Loucy (cell line): ENCODE measurements at regions not wholly inside any gene's neighbourhood (a gene's known extent, or its start where the extent isn't known, plus 50 kb on each side); places are given as distances from the start of the nearest gene placed in this dataset.

Experiments used
- EZH2phosphoT487 ChIP-seq: fragments of 200-600 bp; IDR thresholded peaks from 2 replicates; pipeline ENCODE4 v1.6.1; 2018; ENCODE audit warnings: antibody characterized with exemption, mild to moderate bottlenecking, moderate library complexity, borderline replicate concordance
- TF ChIP-seq, protein P1 (sequence below): fragments of 200-600 bp; sonication (generic); conservative IDR thresholded peaks from 2 replicates; pipeline ENCODE4 v1.5.1; 2014; ENCODE audit warnings: mild to moderate bottlenecking, antibody characterized with exemption, low read length

GRCh38 chr4:164177753-164178152 is 576.2 kb upstream of the SMIM31 start:
- TF ChIP-seq, protein P1, sequence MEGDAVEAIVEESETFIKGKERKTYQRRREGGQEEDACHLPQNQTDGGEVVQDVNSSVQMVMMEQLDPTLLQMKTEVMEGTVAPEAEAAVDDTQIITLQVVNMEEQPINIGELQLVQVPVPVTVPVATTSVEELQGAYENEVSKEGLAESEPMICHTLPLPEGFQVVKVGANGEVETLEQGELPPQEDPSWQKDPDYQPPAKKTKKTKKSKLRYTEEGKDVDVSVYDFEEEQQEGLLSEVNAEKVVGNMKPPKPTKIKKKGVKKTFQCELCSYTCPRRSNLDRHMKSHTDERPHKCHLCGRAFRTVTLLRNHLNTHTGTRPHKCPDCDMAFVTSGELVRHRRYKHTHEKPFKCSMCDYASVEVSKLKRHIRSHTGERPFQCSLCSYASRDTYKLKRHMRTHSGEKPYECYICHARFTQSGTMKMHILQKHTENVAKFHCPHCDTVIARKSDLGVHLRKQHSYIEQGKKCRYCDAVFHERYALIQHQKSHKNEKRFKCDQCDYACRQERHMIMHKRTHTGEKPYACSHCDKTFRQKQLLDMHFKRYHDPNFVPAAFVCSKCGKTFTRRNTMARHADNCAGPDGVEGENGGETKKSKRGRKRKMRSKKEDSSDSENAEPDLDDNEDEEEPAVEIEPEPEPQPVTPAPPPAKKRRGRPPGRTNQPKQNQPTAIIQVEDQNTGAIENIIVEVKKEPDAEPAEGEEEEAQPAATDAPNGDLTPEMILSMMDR: no peak
- no peak for TF ChIP-seq EZH2phosphoT487
